Erythroblast (primary cell): ENCODE measurements at regions not wholly inside any gene's neighbourhood (a gene's known extent, or its start where the extent isn't known, plus 50 kb on each side); places are given as distances from the start of the nearest gene placed in this dataset.

Source experiments
- GATA1 ChIP-seq: IDR thresholded peaks from 2 replicates; pipeline ENCODE4 v1.6.1; 2011; ENCODE audit warnings: low read depth, mild to moderate bottlenecking, control low read depth, low read length, moderate library complexity
- POLR2A ChIP-seq: IDR thresholded peaks from 2 replicates; pipeline ENCODE4 v1.6.1; 2011; ENCODE audit warnings: mild to moderate bottlenecking, low read length

DNA sequence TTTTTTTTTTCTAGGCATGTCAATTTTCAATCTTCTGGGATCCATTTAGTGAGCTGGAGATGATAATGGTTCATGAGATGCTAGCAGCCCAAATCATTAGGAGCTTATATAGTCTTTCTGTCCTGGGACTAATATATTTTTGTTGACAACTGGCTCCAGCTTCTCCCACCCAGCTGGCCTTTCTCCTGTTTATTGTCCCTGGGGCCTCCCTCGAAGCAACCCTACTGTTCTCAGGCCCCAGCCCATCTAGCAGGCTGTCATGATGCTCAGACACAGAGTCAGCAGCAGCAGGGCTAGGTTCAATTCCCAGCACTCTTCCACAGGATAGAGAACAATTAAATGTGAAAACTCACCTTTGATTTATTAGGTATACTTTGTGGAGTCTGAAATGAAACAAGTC, 127.6 kb upstream of the MID1 start:
- TF ChIP-seq POLR2A: no peak
- no peak for TF ChIP-seq GATA1
